NOMO-1 treated with DMSO at 0.1 percent for 48 hours (cell line): ENCODE measurements at regions not wholly inside any gene's neighbourhood (a gene's known extent, or its start where the extent isn't known, plus 50 kb on each side); places are given as distances from the start of the nearest gene placed in this dataset.
A peak's percentile ranks its signal among the peaks of the same experiment; 100 is the strongest.

ENCODE experiments used
- DNase-seq: peaks from one replicate; lab custom pipeline; 2025; ENCODE audit not compliant: unreplicated experiment; lab: John Stamatoyannopoulos, UW

DNA sequence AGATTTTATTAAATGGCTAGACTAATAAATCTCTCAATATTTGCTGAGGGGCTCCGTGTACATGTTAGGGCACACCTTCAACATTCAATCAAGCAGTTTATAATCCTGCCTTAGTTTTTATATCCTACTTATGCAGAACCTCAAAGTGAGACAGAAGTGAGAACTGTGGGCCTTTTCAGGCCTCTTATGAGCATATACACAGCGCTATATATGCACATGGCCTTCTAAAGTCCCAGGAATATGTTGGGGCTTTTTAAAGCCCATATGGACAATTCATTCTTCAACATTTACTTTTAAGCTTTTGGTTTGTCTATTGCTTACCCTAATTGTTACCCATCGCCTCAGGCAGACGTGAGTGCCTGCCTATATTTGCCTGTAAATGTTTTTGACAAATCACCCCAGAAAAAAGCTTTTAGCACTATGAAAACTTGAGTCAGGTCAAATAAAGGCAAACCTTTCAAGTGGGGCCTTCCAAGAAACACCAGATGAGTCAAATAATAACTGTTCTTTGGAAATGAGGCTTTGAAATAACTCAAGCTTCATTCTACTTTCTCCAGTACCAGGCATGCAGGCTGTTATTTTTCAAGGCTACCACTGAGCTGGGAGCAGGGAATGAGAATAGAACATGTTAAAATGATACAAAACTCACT lies 58.2 kb downstream of the ESM1 start:
- no peak for DNase-seq

DNA sequence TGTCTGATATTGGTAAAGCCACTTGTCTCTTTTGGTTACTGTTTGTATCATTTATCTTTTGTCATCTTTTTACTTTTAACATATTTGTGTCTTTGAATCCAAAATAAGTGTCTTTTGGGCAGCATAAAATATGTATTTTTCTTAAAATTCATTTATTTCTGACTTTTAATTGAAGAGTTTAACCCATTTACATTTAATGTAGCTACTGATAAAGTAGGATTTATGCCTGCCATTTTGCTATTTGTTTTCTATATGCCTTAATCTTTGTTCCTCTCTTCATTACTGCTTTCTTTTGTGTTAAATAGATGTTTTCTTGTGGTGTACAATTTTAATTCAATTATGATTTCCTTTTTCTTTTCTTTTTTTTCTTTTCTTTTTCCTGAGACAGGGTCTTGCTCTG lies 60.9 kb downstream of the ESM1 start:
- DNase-seq = no peak

DNA sequence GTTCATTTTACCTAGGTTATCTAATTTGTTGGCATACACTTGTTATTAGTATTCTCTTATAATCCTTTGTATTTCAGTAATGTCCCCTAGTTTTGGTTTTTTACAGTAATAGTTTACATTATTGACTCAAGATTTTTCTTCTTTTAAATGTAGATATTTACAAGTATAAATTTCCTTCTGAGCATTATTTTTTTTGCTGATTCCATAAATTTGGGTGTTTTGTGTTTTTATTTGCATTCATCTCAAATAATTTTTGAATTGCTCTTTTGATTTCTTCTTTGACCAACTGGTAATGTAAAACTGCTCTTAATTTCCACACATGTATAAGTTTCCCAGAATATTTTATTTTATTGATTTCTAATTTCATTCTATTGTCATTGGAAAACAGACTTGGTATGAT lies 68.1 kb downstream of the ESM1 start:
- DNase-seq = no peak

GRCh38 chr5:54915466-54916027 lies 69.8 kb downstream of the ESM1 start:
- DNase-seq = no peak

- no peak for DNase-seq
Measured at GRCh38 chr5:54912021-54912420, 73.4 kb downstream of the ESM1 start.

DNA sequence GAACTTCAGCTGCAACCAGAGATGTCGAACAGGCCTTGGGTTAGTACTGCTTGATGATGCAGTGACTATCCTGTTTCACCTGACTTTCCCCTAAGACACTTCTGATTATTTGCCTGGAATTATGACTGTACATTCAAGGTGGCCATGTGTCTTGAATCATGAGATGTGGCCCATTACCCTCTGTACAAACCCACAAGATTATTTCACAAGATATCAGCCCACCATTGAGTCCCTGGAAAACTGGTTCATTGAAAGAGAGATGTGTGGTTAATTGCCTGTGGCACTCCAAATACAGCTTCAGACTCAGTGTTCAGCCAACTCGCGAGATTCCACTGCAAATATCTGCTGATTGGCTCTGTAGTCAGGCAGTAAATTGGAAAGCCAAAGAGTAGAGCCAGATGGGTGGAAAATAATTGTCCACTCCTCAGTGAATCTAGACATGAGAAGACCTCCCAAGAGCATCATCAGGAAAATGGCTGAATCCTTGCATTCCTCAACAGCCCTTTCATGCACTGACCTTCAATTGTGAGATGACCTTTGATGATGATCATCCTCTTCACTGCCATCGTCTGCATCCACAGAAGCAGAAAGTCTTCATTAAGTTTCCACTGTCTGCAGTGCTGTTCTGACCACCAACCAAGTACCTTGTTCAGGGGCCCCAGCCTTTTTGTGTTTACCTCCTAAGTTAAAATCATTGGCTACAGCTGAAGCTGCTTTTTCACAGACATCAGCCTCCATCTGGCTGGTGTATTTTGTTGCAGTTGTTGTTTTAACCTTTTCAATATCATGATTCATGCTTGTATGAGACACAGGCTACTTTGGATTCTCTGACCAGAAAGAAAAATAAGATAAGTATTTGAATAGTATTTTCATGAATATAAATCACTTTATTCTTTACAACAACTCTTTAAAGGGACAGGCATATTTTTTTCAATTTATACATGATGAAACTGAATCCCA lies 75.2 kb downstream of the ESM1 start:
- no peak for DNase-seq

GRCh38 chr5:54908774-54909525 lies 76.4 kb downstream of the ESM1 start:
- no peak for DNase-seq

DNA sequence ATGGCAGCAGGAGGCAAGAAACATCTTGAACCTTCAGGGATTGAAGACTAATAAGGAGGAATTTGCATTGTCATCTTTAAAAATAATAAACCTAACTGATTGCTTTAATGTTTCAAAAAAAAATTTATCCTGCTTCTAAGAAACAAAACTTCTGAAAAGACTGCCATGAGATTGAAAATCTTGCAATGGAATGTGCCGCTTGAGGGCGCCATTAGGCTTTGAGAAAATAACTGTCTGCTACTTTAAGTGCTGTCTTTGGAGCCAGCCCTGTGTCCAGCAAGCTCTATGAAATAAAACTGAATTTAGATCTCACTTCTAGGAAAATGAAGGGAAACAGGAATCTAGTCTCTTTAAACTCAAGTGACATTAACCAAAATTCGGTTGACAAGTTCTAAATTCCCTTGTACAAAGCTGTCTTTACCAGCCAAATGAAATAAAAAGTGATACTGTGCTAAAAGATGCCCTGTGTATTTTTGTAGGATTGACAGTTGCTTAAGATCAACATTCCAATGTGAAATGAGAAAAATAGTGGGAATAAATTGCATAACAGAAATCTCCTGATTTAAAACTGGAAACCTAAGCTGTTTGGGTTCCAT lies 79.4 kb downstream of the ESM1 start:
- DNase-seq = peak; percentile 65

DNA sequence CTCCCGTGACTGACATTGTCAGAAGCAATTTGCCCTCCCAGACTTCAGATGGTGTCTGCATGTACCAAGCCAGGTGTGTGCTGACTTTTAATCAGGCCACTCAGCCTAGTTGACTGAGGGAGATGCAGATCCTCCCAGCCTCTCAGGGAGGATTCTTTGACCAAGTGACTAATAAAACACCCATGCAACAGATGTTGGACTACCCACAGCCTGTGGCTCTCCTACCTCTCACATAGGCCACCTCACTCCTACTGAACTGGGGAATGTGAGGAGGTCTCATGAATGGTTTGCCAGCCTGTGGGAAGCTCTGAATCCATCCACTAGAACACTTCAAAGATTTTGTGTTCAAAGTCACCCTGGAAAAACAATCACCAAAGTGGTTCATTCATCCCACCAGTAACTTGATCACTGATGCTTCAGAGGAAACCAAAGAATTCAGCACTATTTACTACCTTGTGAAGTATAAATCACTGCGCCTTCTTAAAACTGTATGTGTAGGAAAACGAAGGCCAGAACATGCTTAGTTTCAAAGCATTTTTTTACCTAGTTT lies 80.1 kb downstream of the ESM1 start:
- DNase-seq = no peak

DNA sequence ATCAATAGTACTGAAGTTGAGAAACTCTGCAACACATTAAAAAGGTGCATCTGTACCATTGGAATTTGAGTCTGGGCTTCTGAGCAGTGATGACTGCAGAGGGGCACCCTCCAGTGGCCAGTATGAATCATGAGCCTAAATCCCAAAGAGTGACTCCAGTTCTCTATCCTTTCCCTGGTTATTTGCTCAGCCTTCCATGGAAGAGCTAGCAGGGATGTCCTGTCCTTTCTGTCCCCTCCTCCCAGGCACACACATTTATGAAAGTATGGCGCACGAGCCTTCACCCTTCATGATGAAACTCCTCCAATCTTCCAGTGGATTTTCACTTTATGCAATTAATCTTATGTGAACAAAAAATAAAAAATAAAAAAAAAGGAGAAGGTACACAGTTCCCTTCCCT lies 81.0 kb downstream of the ESM1 start:
- no peak for DNase-seq

DNA sequence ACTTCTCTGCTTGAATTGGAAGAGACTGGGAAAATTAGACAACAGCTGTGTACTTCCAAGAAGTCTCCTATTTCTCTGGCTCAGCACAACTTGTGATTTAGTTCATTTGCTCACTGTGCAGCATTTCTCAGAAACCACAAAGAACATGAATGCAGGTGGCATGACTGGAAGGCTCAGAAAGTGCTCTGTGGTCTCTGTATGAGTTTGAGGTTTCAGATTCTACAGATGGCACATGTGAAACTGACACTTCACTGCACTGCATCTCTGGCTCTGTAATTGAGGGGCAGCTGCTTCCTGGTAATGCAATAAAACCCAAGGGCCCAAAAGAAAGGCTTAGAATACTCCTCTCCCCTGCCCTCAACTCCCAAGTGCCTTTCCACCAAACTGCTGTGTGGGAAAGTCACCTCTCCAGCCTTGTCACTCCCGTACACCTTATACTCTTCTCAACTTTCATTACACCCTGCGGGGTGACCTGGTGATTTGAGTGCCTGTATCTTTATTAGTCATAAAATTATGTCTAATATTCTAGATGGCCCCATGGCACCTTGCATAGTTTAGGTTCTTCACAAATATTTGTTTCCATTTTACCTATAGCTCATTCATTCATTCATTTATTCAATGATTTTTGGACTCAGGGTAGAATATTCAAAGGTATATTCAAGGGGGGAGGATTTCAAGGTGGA lies 82.5 kb downstream of the ESM1 start:
- DNase-seq = peak; percentile 89

DNA sequence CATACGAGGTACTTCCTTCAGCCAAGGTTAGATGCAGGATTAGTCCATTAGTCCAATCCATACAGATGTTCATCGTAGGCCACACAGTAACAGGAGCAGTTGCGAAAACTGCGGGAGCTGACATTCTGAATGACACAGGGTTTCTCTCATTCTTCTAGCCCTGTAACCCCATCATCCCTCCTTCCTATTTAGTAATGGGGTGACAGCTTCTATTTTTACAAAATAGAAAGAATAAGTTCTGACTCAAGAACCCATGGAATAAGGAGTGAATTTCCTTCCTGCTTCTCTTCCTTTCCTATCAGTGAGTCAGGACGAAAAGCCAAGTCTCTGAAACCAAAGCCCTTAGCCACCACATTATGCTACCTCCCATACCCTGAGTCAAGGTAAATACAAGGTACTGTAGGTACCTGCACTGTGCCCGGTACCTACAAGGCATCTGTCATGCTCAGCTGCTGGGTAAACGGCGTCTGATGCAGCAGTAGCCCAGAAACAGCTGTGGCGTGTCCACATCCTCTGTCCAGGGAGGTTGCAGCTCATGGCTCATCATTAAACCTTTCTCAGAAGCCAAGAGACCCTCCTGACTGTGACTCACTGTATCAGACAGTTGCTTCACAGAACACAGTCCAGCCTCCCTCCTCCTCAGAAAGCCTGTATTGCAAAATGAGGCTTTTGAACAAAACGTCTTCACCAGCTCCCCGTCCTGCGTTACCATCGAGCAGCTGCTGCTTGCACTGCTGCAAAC lies 84.2 kb downstream of the ESM1 start:
- DNase-seq = peak; percentile 85

DNA sequence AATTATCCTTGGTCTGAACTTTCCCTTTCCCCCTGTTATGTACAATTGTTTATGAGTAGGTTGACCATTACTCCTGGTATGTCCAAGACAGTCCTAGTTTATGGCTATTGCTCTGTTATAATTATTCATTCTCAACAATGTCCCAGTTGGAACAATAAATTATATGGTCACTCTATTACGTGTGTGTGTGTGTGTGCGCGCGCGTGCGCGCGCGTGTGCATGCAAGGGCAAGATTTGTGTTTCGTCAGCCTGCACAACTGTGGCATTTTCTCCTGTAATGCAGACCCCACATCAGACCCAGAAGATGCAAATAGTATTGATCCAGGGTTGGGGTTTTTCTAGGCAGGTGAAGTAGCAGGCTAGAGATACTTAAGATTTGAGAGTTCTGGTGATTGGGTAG lies 88.4 kb downstream of the ESM1 start:
- DNase-seq = no peak

GRCh38 chr5:54895816-54896341 lies 89.5 kb downstream of the ESM1 start:
- peak; percentile 32 for DNase-seq

GRCh38 chr5:54894957-54895815 lies 90.2 kb downstream of the ESM1 start:
- DNase-seq = peak; percentile 32

- DNase-seq = no peak
Measured at GRCh38 chr5:54889826-54890225, 95.6 kb downstream of the ESM1 start.

GRCh38 chr5:54887663-54888062 lies 97.7 kb downstream of the ESM1 start:
- DNase-seq = no peak

DNA sequence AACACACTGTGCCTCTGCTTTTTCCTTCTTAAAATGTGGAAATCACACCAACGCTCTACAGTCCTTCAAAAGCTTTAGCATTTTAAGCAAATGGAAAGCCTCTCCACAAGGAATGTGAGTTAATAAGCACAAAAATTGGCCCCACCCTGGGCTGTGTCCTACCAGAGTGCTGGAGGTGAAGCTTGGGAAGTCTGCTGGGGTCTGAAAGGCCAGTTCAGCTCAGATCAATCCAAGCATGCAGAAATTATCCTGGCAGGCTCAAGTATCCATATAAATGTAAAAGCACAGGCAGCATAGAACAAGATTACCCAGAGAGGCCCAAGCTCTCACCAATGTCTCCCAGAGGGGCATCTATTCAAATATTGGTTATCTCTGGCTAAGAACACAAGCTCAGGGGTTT lies 98.5 kb downstream of the ESM1 start:
- DNase-seq = no peak
